Chondrocyte (in vitro differentiated cells): ENCODE measurements at regions not wholly inside any gene's neighbourhood (a gene's known extent, or its start where the extent isn't known, plus 50 kb on each side); places are given as distances from the start of the nearest gene placed in this dataset.
"Not testable (repeated sequence)": the region's sequence is repeated elsewhere in the genome, so short reads cannot be mapped to it uniquely, and the experiment has no call there.

Experiments used
- DNase-seq: peaks from one replicate; pipeline ENCODE4 v3.0.0; 2021; ENCODE audit warnings: mixed read lengths, low spot score
- H3K27ac Mint-ChIP-seq: one replicate; pipeline ENCODE4 v1.8.0; 2021; ENCODE audit warnings: mild to moderate bottlenecking, moderate library complexity, mixed read lengths; ENCODE audit not compliant: unreplicated experiment
- H3K27me3 Mint-ChIP-seq: 2 replicates; pipeline ENCODE4 v1.8.0; 2021; ENCODE audit warnings: low read depth, mixed read lengths
- H3K36me3 Mint-ChIP-seq: 2 replicates; pipeline ENCODE4 v1.8.0; 2021; ENCODE audit warnings: low read depth, mixed read lengths
- H3K4me1 Mint-ChIP-seq: 2 replicates; pipeline ENCODE4 v1.8.0; 2021; ENCODE audit warnings: low read depth, mild to moderate bottlenecking, mixed read lengths
- H3K4me3 Mint-ChIP-seq: one replicate; pipeline ENCODE4 v1.8.0; 2021; ENCODE audit warnings: mild to moderate bottlenecking, moderate library complexity, mixed read lengths; ENCODE audit not compliant: unreplicated experiment
- H3K9me3 Mint-ChIP-seq: 2 replicates; pipeline ENCODE4 v1.8.0; 2021; ENCODE audit warnings: low read depth, mixed read lengths
- TF ChIP-seq, protein P1 (sequence below): fragments of 200-600 bp; sonication (generic); IDR thresholded peaks from 2 replicates; pipeline ENCODE4 v1.5.0; 2021; ENCODE audit warnings: antibody characterized with exemption, mild to moderate bottlenecking, moderate library complexity

DNA sequence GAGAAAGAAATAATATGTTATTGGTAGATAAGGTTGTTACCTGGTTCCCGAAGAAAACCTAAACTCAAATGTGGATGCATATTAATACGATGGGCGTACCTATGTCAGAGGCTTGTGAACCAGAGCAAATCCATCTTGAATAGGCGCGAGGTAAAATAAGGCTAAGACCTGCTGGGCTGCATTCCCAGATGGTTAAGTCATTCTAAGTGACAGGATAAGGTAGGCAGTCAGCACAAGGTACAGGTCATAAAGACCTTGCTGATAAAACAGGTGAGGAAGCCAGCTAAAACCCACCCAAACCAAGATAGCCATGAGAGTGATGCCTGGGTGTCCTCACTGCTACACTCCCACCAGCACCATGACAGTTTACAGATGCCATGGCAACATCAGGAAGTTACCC is 1400.1 kb downstream of the CDH8 start:
- no peaks in the 10 kb centered on the region for H3K4me1 Mint-ChIP-seq
- no peak overlapping the region for H3K4me3 Mint-ChIP-seq
- H3K36me3 Mint-ChIP-seq: no peaks in the 10 kb centered on the region
- no peaks in the 10 kb centered on the region for H3K27me3 Mint-ChIP-seq
- DNase-seq: no peak
- no peak overlapping the region for H3K27ac Mint-ChIP-seq
- peaks cover 24% of the 10 kb centered on the region for H3K9me3 Mint-ChIP-seq
- TF ChIP-seq, protein P1, sequence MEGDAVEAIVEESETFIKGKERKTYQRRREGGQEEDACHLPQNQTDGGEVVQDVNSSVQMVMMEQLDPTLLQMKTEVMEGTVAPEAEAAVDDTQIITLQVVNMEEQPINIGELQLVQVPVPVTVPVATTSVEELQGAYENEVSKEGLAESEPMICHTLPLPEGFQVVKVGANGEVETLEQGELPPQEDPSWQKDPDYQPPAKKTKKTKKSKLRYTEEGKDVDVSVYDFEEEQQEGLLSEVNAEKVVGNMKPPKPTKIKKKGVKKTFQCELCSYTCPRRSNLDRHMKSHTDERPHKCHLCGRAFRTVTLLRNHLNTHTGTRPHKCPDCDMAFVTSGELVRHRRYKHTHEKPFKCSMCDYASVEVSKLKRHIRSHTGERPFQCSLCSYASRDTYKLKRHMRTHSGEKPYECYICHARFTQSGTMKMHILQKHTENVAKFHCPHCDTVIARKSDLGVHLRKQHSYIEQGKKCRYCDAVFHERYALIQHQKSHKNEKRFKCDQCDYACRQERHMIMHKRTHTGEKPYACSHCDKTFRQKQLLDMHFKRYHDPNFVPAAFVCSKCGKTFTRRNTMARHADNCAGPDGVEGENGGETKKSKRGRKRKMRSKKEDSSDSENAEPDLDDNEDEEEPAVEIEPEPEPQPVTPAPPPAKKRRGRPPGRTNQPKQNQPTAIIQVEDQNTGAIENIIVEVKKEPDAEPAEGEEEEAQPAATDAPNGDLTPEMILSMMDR: no peak

DNA sequence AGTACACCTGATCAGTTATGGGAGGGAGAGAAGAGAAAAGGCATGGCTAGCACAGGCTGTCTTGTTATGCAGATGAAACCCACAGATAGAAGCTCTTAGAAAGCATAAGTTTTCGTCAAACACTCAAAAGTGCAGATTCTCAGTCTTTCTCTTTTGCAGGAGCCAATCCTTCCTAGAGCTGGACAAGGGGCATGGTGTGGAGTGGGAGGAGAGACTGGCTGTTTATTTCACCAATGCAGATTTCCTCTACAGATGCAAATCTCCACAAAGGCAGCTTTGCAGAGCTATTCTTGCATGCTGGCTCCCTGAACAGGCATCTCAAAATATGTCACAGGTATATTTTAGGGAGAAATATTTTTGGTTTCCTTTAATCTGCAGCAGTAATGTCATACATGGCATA is 1400.7 kb downstream of the CDH8 start:
- no peaks in the 10 kb centered on the region for H3K36me3 Mint-ChIP-seq
- no peak overlapping the region for H3K27ac Mint-ChIP-seq
- TF ChIP-seq, protein P1: no peak
- DNase-seq: no peak
- H3K4me3 Mint-ChIP-seq: no peak overlapping the region
- H3K27me3 Mint-ChIP-seq: no peaks in the 10 kb centered on the region
- H3K9me3 Mint-ChIP-seq: peaks cover 24% of the 10 kb centered on the region
- no peaks in the 10 kb centered on the region for H3K4me1 Mint-ChIP-seq

GRCh38 chr16:60611844-60612243 is 1424.4 kb downstream of the CDH8 start:
- H3K9me3 Mint-ChIP-seq: peaks cover 9% of the 10 kb centered on the region
- no peak overlapping the region for H3K4me3 Mint-ChIP-seq
- no peak overlapping the region for H3K27ac Mint-ChIP-seq
- no peaks in the 10 kb centered on the region for H3K36me3 Mint-ChIP-seq
- H3K27me3 Mint-ChIP-seq: no peaks in the 10 kb centered on the region
- DNase-seq: no peak
- no peaks in the 10 kb centered on the region for H3K4me1 Mint-ChIP-seq
- TF ChIP-seq, protein P1: no peak

DNA sequence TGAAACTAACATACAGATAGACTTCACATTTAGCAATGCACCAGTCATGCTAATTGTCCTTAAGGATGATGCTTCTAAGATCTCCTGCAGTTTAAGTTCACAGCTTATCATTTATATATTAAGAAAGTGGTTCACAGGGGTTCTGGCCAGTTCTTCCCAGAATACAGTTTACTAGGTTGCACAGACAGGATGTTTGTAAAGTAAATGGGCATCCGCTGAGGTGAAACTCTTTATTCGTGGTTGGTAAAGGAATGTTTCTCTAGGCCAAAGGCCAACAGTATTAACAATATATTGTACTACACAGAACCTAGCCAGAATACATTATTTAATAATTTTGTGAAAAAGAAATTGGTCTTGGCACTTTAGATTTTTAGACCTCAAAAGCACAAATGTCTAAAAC is 1427.3 kb downstream of the CDH8 start:
- no peaks in the 10 kb centered on the region for H3K27me3 Mint-ChIP-seq
- no peaks in the 10 kb centered on the region for H3K36me3 Mint-ChIP-seq
- H3K4me1 Mint-ChIP-seq: no peaks in the 10 kb centered on the region
- H3K4me3 Mint-ChIP-seq: no peak overlapping the region
- no peak overlapping the region for H3K27ac Mint-ChIP-seq
- no peak for DNase-seq
- peaks cover 9% of the 10 kb centered on the region for H3K9me3 Mint-ChIP-seq
- TF ChIP-seq, protein P1: no peak

DNA sequence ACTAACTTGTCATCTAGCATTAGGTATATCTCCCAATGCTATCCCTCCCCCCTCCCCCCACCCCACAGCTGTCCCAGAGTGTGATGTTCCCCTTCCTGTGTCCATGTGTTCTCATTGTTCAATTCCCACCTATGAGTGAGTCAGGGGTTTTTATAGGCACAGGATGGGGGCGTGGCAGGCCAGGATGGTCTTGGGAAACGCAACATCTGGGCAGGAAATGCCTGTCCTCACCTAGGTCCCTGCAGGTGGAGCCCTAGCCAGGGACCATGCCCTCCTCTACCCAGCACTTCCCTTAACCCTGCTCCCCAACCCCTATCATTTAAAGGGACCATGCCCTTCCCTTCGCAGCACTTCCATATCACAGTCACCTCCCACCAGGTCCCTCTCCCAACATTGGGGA is 1430.6 kb downstream of the CDH8 start:
- DNase-seq, H3K27ac Mint-ChIP-seq, H3K9me3 Mint-ChIP-seq, H3K4me1 Mint-ChIP-seq, H3K4me3 Mint-ChIP-seq, H3K27me3 Mint-ChIP-seq, H3K36me3 Mint-ChIP-seq: not testable (repeated sequence)

- no peak overlapping the region for H3K27ac Mint-ChIP-seq
- no peaks in the 10 kb centered on the region for H3K4me1 Mint-ChIP-seq
- no peaks in the 10 kb centered on the region for H3K27me3 Mint-ChIP-seq
- DNase-seq: no peak
- H3K4me3 Mint-ChIP-seq: no peak overlapping the region
- H3K36me3 Mint-ChIP-seq: no peaks in the 10 kb centered on the region
- H3K9me3 Mint-ChIP-seq: peaks cover 7% of the 10 kb centered on the region
- TF ChIP-seq, protein P1: no peak
Observed at GRCh38 chr16:60605176-60605575, 1431.1 kb downstream of the CDH8 start.
